Type B pancreatic cell (in vitro differentiated cells): ENCODE measurements at regions not wholly inside any gene's neighbourhood (a gene's known extent, or its start where the extent isn't known, plus 50 kb on each side); places are given as distances from the start of the nearest gene placed in this dataset.

ENCODE experiments used
- DNase-seq: peaks from one replicate; pipeline ENCODE4 v3.0.0; 2021; ENCODE audit warnings: mixed read lengths; ENCODE audit not compliant: unreplicated experiment; ENCODE audit errors: extremely low spot score
- H3K27ac Mint-ChIP-seq: 2 replicates; pipeline ENCODE4 v1.8.0; 2021; ENCODE audit warnings: mild to moderate bottlenecking, mixed read lengths
- H3K27me3 Mint-ChIP-seq: 2 replicates; pipeline ENCODE4 v1.8.0; 2021; ENCODE audit warnings: mixed read lengths
- H3K36me3 Mint-ChIP-seq: 2 replicates; pipeline ENCODE4 v1.8.0; 2021; ENCODE audit warnings: mixed read lengths
- H3K4me1 Mint-ChIP-seq: one replicate; pipeline ENCODE4 v1.8.0; 2021; ENCODE audit warnings: mixed read lengths; ENCODE audit not compliant: unreplicated experiment
- H3K4me3 Mint-ChIP-seq: 2 replicates; pipeline ENCODE4 v1.8.0; 2021; ENCODE audit warnings: mild to moderate bottlenecking, mixed read lengths
- H3K9me3 Mint-ChIP-seq: 2 replicates; pipeline ENCODE4 v1.8.0; 2021; ENCODE audit warnings: mixed read lengths
- TF ChIP-seq, protein P1 (sequence below): fragments of 200-600 bp; sonication (generic); conservative IDR thresholded peaks from 2 replicates; pipeline ENCODE4 v1.5.0; 2021; ENCODE audit warnings: antibody characterized with exemption, mild to moderate bottlenecking

DNA sequence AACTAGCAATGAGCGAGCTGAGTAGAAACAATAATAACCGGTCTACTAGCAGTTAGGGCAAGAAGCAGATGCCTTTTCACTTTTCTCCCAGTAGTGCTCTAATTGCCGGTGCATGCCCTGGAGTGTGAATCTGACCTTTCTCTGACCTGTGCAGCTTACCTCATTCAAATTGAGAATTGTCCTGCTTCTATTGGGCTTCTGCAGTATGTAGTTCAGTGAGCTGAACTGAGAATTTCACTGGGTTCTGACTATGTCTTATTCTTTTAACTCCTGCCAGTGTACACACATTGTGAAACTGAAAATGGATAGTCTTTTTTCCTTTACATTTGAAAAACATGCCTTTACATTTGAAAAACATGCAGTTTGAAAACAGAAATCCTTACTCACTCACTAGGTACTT is 157.9 kb upstream of the GRM3 start:
- no peak for DNase-seq
- Mint-ChIP-seq H3K27ac (no peak overlapping the region), H3K36me3 (no peaks in the 10 kb centered on the region), H3K4me3 (no peak overlapping the region), H3K4me1 (peaks cover 5% of the 10 kb centered on the region), H3K27me3 (no peaks in the 10 kb centered on the region), H3K9me3 (no peaks in the 10 kb centered on the region)
- TF ChIP-seq, protein P1, sequence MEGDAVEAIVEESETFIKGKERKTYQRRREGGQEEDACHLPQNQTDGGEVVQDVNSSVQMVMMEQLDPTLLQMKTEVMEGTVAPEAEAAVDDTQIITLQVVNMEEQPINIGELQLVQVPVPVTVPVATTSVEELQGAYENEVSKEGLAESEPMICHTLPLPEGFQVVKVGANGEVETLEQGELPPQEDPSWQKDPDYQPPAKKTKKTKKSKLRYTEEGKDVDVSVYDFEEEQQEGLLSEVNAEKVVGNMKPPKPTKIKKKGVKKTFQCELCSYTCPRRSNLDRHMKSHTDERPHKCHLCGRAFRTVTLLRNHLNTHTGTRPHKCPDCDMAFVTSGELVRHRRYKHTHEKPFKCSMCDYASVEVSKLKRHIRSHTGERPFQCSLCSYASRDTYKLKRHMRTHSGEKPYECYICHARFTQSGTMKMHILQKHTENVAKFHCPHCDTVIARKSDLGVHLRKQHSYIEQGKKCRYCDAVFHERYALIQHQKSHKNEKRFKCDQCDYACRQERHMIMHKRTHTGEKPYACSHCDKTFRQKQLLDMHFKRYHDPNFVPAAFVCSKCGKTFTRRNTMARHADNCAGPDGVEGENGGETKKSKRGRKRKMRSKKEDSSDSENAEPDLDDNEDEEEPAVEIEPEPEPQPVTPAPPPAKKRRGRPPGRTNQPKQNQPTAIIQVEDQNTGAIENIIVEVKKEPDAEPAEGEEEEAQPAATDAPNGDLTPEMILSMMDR, result no peak

DNA sequence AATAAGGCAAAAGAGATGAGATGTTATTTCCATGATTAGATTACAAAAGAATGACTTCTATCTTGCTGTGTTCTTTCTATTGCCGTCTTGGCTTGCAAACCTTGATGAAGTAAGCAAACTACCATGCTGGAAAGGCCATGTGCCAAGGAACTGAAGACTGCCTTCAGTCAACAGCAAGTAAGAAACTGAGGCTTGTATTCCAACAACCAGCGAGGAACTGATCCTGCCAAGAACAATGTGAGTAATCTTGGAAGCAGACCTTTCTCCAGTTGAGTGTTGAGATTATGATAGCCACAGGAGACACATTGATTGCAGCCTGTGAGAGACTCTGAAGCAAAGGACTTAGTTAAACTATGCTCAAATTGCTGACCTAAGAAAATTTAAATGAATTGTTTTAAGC is 164.6 kb upstream of the GRM3 start:
- Mint-ChIP-seq H3K9me3 (no peaks in the 10 kb centered on the region), H3K27me3 (no peaks in the 10 kb centered on the region), H3K27ac (no peak overlapping the region), H3K36me3 (no peaks in the 10 kb centered on the region), H3K4me1 (no peaks in the 10 kb centered on the region), H3K4me3 (no peak overlapping the region)
- TF ChIP-seq, protein P1, result no peak
- no peak for DNase-seq

- H3K4me3 Mint-ChIP-seq, result no peak overlapping the region
- H3K4me1 Mint-ChIP-seq, result no peaks in the 10 kb centered on the region
- no peak for DNase-seq
- no peaks in the 10 kb centered on the region for H3K9me3 Mint-ChIP-seq
- no peak overlapping the region for H3K27ac Mint-ChIP-seq
- no peaks in the 10 kb centered on the region for H3K36me3 Mint-ChIP-seq
- peaks cover 3% of the 10 kb centered on the region for H3K27me3 Mint-ChIP-seq
- TF ChIP-seq, protein P1, result no peak
Measured at GRCh38 chr7:86477343-86477935, 166.3 kb upstream of the GRM3 start.

DNA sequence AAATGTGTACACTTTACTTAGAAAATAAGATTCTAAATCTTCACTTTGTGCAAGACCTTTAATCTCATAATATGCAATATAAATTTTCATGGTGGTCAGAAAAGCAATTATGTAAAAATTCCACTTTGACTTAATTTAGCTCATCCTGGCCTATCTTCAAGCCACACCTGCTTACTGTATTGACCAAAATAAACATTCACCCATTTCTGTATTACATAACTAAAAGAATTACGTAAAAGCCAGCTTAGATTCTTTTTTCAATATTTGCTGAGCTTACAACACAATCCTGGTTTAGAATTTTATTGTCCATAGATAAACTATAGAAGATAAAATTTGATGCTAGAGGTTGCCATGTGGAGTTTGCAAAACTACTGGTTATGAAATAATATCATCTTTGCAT is 172.9 kb upstream of the GRM3 start:
- DNase-seq, result no peak
- TF ChIP-seq, protein P1, result no peak
- no peaks in the 10 kb centered on the region for H3K9me3 Mint-ChIP-seq
- H3K4me1 Mint-ChIP-seq, result no peaks in the 10 kb centered on the region
- H3K27ac Mint-ChIP-seq, result no peak overlapping the region
- no peaks in the 10 kb centered on the region for H3K36me3 Mint-ChIP-seq
- no peak overlapping the region for H3K4me3 Mint-ChIP-seq
- H3K27me3 Mint-ChIP-seq, result peaks cover 7% of the 10 kb centered on the region

DNA sequence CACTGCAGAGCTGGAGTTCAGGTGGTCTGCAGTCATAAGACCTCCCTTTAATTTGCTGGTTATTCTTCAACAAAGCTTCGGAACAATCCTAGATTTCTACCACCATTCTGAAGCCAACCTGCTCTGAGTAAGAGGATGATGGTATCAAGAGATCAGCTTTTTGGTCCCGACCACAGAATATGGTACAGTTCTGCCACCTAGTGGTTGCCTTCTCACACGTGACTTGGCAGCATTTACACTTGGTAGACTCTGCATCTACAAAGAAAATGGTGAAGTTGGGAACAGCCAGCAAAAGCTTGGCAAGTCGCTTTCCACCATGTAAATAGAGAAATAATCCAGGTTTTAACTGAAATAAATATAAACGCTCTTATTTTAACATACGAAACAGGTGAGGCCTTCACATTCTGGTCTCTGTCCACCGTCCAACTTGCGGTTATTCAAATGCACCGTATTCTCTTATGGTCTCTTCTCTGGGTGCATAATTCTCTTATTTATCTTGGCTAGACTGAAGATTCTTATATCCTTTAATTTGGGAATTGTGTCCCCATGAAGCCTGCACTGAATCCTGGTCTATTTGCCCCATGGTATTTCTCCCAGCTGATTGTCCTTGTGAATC is 173.9 kb upstream of the GRM3 start:
- Mint-ChIP-seq H3K4me3 (no peak overlapping the region), H3K36me3 (no peaks in the 10 kb centered on the region), H3K27ac (no peak overlapping the region), H3K9me3 (no peaks in the 10 kb centered on the region), H3K4me1 (no peaks in the 10 kb centered on the region), H3K27me3 (peaks cover 7% of the 10 kb centered on the region)
- peak; percentile 69 for DNase-seq
- TF ChIP-seq, protein P1, result peak; percentile 94

- TF ChIP-seq, protein P1, result no peak
- H3K27me3 Mint-ChIP-seq, result peaks cover 3% of the 10 kb centered on the region
- H3K4me3 Mint-ChIP-seq, result no peak overlapping the region
- H3K4me1 Mint-ChIP-seq, result no peaks in the 10 kb centered on the region
- no peaks in the 10 kb centered on the region for H3K36me3 Mint-ChIP-seq
- H3K9me3 Mint-ChIP-seq, result no peaks in the 10 kb centered on the region
- H3K27ac Mint-ChIP-seq, result no peak overlapping the region
- no peak for DNase-seq
Measured at GRCh38 chr7:86454753-86455152, 189.0 kb upstream of the GRM3 start.
